ENCODE measurements at regions not wholly inside any gene's neighbourhood (a gene's known extent, or its start where the extent isn't known, plus 50 kb on each side); places are given as distances from the start of the nearest gene placed in this dataset.

GRCh38 chr18:43866696-43867095 lies 589.4 kb upstream of the SYT4 start:
- no peak for TF ChIP-seq ZNF121 (CRISPR knock-in tag; IDR thresholded peaks at IDR 0.05)
- TF ChIP-seq, protein P1, sequence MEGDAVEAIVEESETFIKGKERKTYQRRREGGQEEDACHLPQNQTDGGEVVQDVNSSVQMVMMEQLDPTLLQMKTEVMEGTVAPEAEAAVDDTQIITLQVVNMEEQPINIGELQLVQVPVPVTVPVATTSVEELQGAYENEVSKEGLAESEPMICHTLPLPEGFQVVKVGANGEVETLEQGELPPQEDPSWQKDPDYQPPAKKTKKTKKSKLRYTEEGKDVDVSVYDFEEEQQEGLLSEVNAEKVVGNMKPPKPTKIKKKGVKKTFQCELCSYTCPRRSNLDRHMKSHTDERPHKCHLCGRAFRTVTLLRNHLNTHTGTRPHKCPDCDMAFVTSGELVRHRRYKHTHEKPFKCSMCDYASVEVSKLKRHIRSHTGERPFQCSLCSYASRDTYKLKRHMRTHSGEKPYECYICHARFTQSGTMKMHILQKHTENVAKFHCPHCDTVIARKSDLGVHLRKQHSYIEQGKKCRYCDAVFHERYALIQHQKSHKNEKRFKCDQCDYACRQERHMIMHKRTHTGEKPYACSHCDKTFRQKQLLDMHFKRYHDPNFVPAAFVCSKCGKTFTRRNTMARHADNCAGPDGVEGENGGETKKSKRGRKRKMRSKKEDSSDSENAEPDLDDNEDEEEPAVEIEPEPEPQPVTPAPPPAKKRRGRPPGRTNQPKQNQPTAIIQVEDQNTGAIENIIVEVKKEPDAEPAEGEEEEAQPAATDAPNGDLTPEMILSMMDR (IDR thresholded peaks at IDR 0.05), result no peak
- no peak for TF ChIP-seq ZNF138 (CRISPR knock-in tag; conservative IDR thresholded peaks at IDR 0.05)
- TF ChIP-seq TEAD4 (CRISPR knock-in tag; IDR thresholded peaks at IDR 0.05), result no peak
- TF ChIP-seq ZNF232 (CRISPR knock-in tag; IDR thresholded peaks at IDR 0.05), result no peak
- TF ChIP-seq, protein P2, sequence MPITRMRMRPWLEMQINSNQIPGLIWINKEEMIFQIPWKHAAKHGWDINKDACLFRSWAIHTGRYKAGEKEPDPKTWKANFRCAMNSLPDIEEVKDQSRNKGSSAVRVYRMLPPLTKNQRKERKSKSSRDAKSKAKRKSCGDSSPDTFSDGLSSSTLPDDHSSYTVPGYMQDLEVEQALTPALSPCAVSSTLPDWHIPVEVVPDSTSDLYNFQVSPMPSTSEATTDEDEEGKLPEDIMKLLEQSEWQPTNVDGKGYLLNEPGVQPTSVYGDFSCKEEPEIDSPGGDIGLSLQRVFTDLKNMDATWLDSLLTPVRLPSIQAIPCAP (CRISPR knock-in tag; IDR thresholded peaks at IDR 0.05), result no peak
- TF ChIP-seq, protein P3, sequence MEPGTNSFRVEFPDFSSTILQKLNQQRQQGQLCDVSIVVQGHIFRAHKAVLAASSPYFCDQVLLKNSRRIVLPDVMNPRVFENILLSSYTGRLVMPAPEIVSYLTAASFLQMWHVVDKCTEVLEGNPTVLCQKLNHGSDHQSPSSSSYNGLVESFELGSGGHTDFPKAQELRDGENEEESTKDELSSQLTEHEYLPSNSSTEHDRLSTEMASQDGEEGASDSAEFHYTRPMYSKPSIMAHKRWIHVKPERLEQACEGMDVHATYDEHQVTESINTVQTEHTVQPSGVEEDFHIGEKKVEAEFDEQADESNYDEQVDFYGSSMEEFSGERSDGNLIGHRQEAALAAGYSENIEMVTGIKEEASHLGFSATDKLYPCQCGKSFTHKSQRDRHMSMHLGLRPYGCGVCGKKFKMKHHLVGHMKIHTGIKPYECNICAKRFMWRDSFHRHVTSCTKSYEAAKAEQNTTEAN (CRISPR knock-in tag; IDR thresholded peaks at IDR 0.05), result no peak
